DMS 273 treated with DMSO at 0.1 percent for 48 hours (cell line): ENCODE measurements at regions not wholly inside any gene's neighbourhood (a gene's known extent, or its start where the extent isn't known, plus 50 kb on each side); places are given as distances from the start of the nearest gene placed in this dataset.
A peak's percentile ranks its signal among the peaks of the same experiment; 100 is the strongest.

Experiments
- DNase-seq: peaks from one replicate; lab custom pipeline; 2025; lab: John Stamatoyannopoulos, UW

- DNase-seq: peak; percentile 93
These were observed 147.8 kb upstream of the SPHKAP start for GRCh38 chr2:228329282-228329681.

GRCh38 chr2:228321015-228321414 is 139.5 kb upstream of the SPHKAP start:
- DNase-seq: no peak

- peak; percentile 34 for DNase-seq
These were observed 136.7 kb upstream of the SPHKAP start for GRCh38 chr2:228318218-228318617.

GRCh38 chr2:228312172-228312571 is 130.7 kb upstream of the SPHKAP start:
- no peak for DNase-seq

DNA sequence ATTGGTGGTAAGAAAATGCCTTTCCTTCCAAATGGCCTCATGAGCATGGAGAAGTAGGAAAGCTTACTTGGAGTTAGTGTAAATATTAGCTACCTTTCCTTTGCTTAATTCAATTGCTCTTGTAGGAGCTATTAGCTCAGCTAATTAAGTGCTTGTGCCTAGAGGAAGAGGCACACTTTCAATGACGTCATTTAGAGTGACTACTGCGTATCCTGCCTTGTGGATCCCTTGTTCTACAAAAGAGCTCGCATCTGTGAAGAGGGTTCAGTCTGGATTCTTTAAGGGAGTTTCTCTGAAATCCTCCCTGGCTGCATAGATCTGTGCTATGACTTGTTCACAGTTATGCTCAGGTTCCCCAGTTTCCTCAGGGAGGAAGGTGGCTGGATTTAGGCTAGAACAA is 122.5 kb upstream of the SPHKAP start:
- DNase-seq: no peak

- no peak for DNase-seq
These were observed 102.1 kb upstream of the SPHKAP start for GRCh38 chr2:228283491-228284171.

- DNase-seq: no peak
These were observed 100.9 kb upstream of the SPHKAP start for GRCh38 chr2:228282376-228282775.

- DNase-seq: no peak
These were observed 91.7 kb upstream of the SPHKAP start for GRCh38 chr2:228273159-228273558.

DNA sequence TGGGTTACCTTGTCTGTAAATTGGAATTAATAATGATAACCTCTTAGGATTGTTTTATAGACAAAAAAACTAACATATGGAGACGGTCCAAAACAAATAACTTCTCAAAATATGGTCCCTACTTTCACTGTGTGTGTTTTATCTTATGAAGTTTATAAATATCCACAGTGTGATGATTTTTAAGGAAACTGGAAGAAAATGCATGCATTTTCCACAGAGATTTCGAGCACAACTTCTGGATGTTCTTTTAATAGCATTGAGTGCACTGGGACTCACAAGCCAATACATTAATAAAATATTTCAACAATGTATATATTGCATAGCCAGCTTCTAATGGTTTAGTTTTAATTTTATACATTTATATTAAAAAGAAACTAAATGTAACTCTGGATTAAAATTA is 87.9 kb upstream of the SPHKAP start:
- DNase-seq: no peak

DNA sequence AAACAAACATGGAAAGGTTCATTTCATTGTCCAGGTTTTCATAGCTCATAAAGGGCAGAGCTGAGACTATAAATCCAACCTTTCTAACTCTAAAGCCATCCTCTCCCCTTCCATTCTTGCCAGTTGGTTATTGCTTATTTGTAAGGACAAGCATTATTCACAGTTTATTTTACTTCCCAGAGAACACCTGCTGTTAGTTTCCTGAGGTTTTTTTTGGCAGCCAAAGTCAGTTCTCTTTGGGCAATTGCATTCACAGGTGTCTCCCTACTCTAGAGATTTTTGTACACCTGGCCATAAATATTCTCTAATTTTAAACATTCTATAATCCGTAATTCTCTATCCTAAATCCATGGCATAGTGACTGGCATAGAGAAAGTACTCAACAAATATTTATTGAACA is 87.3 kb upstream of the SPHKAP start:
- DNase-seq: no peak

- DNase-seq: no peak
These were observed 86.8 kb upstream of the SPHKAP start for GRCh38 chr2:228268301-228268700.

DNA sequence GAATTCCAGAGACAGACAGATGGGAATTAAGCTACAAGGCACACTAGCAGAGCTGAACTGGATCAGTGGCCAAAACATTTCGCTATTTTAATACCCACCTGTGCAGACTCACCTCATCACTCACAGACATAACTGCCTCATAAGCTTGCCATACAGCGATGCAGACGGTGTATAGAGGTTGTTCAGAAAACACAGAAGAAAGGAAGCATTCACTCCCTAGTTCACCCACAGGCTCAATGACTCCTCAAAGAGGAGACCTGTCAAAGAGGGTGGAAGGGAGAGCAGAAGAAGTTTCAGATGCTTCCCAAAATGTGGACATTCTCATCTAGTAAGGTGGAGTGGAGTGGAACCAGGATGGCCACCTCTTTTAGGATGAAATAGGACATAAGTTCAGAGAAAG is 81.7 kb upstream of the SPHKAP start:
- no peak for DNase-seq

DNA sequence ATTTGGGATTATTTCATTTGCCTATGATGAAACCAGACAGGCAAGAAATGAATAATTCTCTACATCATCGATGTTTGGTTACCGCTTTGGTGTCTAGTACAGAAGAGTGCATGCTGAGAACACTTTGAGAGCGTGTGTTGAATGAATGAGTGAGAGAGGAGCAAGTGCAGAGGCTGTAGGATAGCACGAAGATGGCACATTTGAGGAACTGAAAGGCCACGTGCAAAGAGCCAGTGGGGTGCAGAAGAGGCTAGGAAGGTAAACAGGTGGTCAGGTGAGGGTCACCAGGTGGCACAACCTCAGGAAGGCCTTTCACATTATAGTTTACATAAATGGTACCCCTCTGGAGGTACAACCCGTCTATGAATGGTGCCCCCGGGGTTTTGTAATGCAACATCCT is 80.1 kb upstream of the SPHKAP start:
- DNase-seq: no peak

DNA sequence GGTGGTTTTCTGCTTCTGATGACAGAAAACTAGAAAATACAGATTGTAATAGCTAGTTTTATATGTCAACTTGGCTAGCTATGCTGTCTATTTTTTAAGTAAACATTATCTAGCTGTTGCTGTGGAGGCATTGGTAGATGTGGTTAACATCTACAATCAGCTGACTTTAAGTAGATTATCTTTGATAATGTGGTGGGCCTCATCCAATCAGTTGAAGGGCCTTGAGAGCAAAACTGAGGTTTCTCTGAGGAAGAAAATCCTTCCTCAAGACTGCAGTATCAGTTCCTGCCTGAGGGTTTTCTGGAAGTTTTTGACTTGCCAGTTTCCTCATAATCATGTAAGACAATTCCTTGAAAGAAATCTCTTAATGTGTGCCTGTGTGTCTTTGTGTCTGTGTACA is 75.9 kb upstream of the SPHKAP start:
- no peak for DNase-seq

GRCh38 chr2:228253752-228254151 is 72.3 kb upstream of the SPHKAP start:
- DNase-seq: no peak

GRCh38 chr2:228247335-228247734 is 65.8 kb upstream of the SPHKAP start:
- no peak for DNase-seq

DNA sequence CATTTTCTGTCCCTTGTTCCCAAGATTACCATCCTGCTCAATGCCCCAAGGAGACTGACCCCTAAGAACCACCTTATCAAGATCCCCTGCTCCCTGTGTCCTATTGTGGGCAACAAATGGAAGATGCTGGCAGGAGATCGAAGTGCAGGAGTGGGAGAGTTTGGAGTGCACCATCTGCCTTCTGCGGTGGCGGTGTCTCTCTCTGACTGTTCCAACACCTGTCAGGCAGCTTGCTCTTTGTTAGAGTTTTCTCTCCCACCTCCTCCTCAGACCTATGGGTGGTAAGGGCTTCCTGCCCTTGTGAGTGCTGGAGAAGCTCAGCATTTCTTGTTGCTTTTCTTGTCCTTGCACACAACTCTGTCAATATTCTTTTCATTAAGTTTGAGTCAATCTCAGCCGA is 64.1 kb upstream of the SPHKAP start:
- DNase-seq: no peak

GRCh38 chr2:228242591-228242990 is 61.1 kb upstream of the SPHKAP start:
- no peak for DNase-seq

DNA sequence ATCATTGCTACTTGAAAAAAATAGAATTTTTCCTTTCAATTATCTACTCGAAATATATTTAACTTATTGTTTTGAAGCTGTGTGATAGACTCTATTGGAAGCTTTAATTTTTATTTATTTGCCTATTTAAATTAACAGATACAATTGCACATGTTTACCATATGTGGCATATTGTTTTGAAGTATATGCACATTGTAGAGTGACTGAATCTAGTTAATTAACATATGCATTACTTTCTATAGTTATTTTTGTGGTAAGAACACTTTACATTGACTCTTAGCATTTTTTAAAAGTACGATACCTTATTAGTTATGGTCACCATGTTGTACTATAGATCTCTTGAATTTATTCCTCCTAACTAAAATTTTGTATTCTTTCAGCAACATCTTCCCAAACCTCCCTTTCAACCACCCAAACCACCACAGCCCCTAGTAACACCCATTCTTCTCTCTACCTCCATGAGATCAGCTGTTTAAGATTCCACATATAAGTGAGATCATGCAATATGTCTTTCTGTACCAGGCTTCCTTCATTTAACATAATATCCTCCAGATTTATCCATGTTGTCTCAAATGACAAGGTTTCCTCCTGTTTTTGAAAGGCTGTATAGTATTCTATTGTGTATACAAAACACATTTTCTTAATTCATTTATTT is 58.5 kb upstream of the SPHKAP start:
- DNase-seq: no peak

- DNase-seq: no peak
These were observed 57.9 kb upstream of the SPHKAP start for GRCh38 chr2:228239207-228239906.
